ENCODE measurements at regions not wholly inside any gene's neighbourhood (a gene's known extent, or its start where the extent isn't known, plus 50 kb on each side); places are given as distances from the start of the nearest gene placed in this dataset.
"Not testable (repeated sequence)": the region's sequence is repeated elsewhere in the genome, so short reads cannot be mapped to it uniquely, and the experiment has no call there.

- DNase-seq, result no peak
- intact Hi-C loops (cut with DNase I), result no loop called here
Measured at GRCh38 chr6:105726902-105727655, 324.2 kb upstream of the PREP start.

DNA sequence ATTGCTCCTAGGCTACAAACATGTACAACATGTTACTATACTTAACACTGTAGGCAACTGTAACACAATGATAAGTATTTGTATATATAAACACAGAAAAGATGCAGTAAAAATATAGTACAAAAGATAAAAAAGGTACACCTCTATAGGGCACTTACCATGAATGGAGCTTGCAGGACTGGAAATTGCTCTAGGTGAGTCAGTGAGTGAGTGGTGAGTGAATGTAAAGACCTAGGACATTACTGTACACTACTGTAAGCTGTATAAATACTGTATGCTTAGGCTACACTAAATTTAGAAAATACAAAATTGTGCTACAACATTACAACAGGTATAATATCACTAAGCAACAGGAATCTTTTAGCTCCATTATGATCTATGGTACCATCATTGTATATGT lies 312.0 kb upstream of the PREP start:
- intact Hi-C loops (cut with DNase I), result no loop called here
- no peak for DNase-seq

GRCh38 chr6:105713474-105714118 lies 310.7 kb upstream of the PREP start:
- no peak for DNase-seq
- intact Hi-C loops (cut with DNase I), result no loop called here

DNA sequence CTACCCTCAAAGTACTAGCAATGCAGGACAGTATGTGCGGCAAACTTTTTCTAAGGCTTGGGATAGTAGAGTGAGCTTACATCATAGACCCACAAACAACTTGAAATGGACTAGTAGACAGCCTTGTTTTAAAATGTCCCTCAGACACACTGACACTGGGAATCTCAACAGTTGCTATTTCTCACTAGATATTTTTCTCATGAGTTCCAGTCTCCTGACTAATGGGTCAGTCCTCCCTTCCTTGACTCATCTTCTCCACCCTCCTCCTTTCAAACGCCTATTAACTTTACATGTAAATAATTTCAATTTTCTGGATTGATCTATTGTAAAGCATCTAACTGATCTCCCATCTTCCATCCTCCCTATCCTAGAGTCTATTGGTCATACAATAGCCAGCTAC lies 308.3 kb upstream of the PREP start:
- intact Hi-C loops (cut with DNase I), result no loop called here
- DNase-seq, result no peak

- intact Hi-C loops (cut with DNase I), result no loop called here
- DNase-seq, result no peak
Measured at GRCh38 chr6:105705608-105706007, 302.7 kb upstream of the PREP start.

DNA sequence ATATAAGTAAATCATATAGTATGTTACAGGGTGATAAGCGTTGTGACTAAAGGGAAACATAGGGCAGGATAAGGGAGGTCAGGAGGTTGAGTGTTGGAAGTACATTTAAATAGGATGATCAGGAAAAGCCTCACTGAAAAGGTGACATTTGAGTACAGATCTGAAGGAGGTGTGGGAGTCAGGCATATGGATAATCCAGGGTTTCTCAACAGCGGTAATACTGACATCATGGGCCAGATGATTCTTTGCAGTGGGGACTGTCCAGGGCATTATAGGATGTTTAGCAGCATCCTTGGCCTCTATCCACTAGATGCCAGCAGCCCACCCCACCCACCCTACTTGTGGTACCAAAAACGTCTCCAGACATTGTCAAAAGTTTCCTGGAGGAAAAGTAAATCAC lies 292.6 kb upstream of the PREP start:
- intact Hi-C loops (cut with DNase I), result no loop called here
- DNase-seq, result no peak

- no peak for DNase-seq
- intact Hi-C loops (cut with DNase I), result no loop called here
Measured at GRCh38 chr6:105692613-105693215, 289.8 kb upstream of the PREP start.

DNA sequence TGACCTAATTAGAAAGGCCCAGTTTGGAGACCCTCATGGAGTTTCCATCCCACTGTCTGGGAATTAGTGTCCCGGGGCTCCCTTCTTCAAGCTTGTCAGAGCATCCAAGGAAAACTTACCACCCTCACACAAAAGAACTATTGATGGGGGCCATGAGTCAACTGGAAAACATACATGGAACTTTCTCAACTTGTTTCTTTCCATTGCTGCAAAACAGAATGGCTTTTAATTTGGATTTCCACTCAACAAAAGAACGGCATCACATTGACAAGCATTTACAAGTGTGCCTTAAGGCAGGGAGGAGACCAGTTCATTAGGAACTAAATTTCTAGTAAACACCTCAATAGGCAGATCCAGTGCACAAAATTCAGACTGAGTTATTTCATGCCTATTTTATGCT lies 289.1 kb upstream of the PREP start:
- intact Hi-C loops (cut with DNase I), result no loop called here
- no peak for DNase-seq

- no peak for DNase-seq
- intact Hi-C loops (cut with DNase I), result no loop called here
Measured at GRCh38 chr6:105691081-105691480, 288.2 kb upstream of the PREP start.

DNA sequence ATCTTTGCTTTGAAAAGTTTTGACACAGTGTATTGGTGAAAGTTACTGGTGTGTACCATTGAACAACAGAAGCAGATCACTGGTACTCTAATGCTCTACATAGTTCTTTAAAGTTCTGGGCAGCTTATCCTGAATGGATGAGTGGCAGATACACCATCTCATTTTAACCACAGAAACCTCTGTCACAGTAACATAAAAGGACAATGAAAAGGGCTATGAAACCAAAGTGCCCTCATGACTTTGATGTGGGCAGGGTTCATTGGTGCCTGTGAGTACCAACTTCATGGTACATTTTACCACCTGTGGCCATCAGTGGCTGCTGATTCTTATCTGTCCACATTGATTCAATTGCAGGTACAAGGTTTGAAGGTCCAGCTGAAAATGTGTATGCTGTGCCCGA lies 285.7 kb upstream of the PREP start:
- intact Hi-C loops (cut with DNase I), result no loop called here

DNA sequence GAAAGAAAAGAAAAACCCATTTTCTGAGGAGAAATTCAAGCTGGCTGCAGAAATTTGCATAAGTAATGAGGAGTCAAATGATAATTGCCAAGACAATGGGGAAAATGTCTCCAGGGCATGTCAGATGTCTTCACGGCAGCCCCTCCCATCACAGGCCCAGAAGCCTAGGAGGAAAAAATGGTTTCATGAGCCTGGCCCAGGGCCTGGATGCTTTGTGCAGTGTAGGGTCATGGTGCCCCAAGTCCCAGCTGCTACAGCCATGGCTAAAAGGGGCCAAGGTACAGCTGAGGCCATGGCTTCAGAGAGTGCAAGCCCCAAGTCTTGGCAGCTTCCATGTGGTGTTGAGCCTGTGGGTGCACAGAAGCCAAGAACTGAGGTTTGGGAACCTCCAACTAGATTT lies 283.9 kb upstream of the PREP start:
- DNase-seq; intact Hi-C loops (cut with DNase I): not testable (repeated sequence)

More for the DNA sequence above, 285.7 kb upstream of the PREP start:
- DNase-seq, result no peak

- intact Hi-C loops (cut with DNase I), result no loop called here
Measured at GRCh38 chr6:105681061-105681460, 278.2 kb upstream of the PREP start.

DNA sequence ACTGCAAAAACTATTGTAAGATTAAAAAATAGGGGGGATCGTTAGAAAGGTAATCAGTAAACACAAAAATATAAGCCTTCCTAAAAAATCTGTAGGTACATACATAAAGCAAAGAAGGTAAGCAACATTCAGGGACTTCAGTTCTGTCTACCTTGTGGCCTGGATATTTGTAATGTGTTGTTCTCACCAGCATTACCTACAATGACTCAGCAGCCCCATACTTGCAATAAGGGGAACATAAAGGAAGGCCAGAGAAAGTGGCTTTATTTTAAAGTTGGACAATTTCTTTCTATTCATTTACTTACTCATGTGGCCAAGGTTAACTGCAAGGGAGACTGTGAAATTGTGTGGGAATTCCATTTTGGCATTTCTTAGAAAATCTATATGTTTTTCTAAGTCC lies 277.2 kb upstream of the PREP start:
- intact Hi-C loops (cut with DNase I), result no loop called here
- no peak for DNase-seq

More at GRCh38 chr6:105681061-105681460, 278.2 kb upstream of the PREP start:
- no peak for DNase-seq

GRCh38 chr6:105678516-105678915 lies 275.6 kb upstream of the PREP start:
- no peak for DNase-seq
- intact Hi-C loops (cut with DNase I), result no loop called here

- no peak for DNase-seq
- intact Hi-C loops (cut with DNase I), result no loop called here
Measured at GRCh38 chr6:105677671-105678475, 275.0 kb upstream of the PREP start.

GRCh38 chr6:105676857-105677256 lies 274.0 kb upstream of the PREP start:
- no peak for DNase-seq
- intact Hi-C loops (cut with DNase I), result no loop called here

DNA sequence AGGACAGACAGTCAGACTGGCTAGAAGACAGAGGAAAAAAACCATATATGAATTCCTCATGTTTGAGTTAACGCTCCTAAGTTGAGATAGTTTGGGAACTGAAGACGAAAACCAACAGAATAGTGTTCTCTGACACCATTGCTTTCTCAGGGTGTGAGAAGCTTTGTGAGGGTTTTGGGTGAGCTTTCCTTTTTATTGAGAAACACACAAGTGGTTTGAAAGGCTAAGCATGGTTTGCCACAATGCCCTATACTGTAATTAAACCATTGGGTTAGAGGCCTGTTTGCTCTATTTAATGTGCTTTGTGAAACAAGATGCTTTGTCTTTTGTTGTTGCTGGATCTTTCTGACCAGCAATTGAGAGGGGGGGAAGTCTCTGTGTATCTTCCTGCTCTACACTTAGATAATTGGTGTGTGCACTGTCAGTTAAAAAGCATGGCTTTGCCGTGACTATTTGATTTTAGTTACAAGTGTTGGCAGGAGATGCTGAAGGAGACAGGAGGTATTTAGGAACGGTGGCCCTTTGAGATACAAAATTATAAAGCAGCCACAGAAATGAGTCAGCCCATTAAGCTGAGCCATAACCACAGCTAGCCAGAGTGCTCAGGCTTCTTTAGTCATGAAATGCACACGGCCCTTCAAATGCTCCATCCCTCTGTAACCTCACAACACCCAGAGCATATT lies 273.0 kb upstream of the PREP start:
- DNase-seq, result no peak

GRCh38 chr6:105672856-105673538 lies 270.1 kb upstream of the PREP start:
- intact Hi-C loops (cut with DNase I); DNase-seq: not testable (repeated sequence)

More for the DNA sequence above, 273.0 kb upstream of the PREP start:
- intact Hi-C loops (cut with DNase I), result no loop called here

- no peak for DNase-seq
- intact Hi-C loops (cut with DNase I), result no loop called here
Measured at GRCh38 chr6:105669232-105669631, 266.4 kb upstream of the PREP start.

Measured in head of caudate nucleus (tissue), 42 donors.